A673 (cell line): ENCODE measurements at regions not wholly inside any gene's neighbourhood (a gene's known extent, or its start where the extent isn't known, plus 50 kb on each side); places are given as distances from the start of the nearest gene placed in this dataset.

Experiments
- CTCF ChIP-seq: fragments of 300-800, 200-600 bp; sonication (generic); conservative IDR thresholded peaks from 2 replicates; pipeline ENCODE4 v1.5.1; 2017; ENCODE audit warnings: low read depth, mild to moderate bottlenecking, antibody characterized with exemption, low read length, moderate library complexity, mixed read lengths
- EZH2 ChIP-seq: fragments of 200-600 bp; sonication (generic); IDR thresholded peaks from 2 replicates; pipeline ENCODE4 v1.6.1; 2017; ENCODE audit warnings: borderline replicate concordance, low read depth, mild to moderate bottlenecking, mixed read lengths, antibody characterized with exemption, low read length; ENCODE audit not compliant: poor library complexity, severe bottlenecking

DNA sequence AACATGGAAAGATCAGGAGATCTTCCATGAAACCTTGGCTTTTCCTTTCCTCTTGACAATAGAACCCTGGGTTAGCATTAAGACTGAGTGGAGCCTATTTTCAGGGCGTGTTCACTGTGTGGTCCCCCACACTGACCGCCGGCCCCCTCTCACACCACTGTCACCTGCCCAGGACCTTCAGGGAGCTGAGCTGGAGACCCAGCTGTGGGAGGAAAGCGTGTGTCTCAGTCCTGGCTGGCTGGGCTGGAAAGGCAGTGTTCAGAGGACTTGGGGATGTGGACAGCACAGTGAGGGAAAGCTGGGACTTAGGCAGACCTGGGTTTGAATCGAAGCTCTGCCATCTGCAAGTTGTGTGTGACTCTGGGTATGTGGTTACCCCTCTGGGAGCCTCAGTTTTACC lies 268.1 kb downstream of the NSG2 start:
- TF ChIP-seq CTCF: no peak
- TF ChIP-seq EZH2: no peak
